Right ventricle myocardium superior (tissue), 1 donor: ENCODE measurements at regions not wholly inside any gene's neighbourhood (a gene's known extent, or its start where the extent isn't known, plus 50 kb on each side); places are given as distances from the start of the nearest gene placed in this dataset.

Experiments
- ATAC-seq: fragments of 200-7000 bp; cut with Tn5 transposase; one replicate; pipeline ENCODE4 v1.9.1; 2020; ENCODE audit warnings: mild to moderate bottlenecking; ENCODE audit not compliant: poor library complexity
- DNase-seq: peaks from one replicate; pipeline ENCODE4 v3.0.0-alpha.2; 2020
- intact Hi-C: fragments of 100-400 bp; cut with DNase I; formaldehyde crosslinking; loops from one replicate; pipeline ENCODE4 v1.11.2; 2022
- donor health status: DM: no; HTN: yes; CAD: no; lungs with severe emphysema.

- intact Hi-C loops: no loop called here
- ATAC-seq: no peak
- DNase-seq: no peak
These were observed 317.5 kb upstream of the HSF2 start for GRCh38 chr6:122081921-122082320.

GRCh38 chr6:122082370-122082769 lies 317.1 kb upstream of the HSF2 start:
- no peak for DNase-seq
- no peak for ATAC-seq
- intact Hi-C loops: no loop called here

- DNase-seq (no peak), ATAC-seq (no peak)
- intact Hi-C loops: no loop called here
These were observed 307.1 kb upstream of the HSF2 start for GRCh38 chr6:122092366-122092765.

GRCh38 chr6:122098201-122098678 lies 301.2 kb upstream of the HSF2 start:
- DNase-seq (no peak), ATAC-seq (no peak)
- intact Hi-C loops: no loop called here

GRCh38 chr6:122102026-122102425 lies 297.4 kb upstream of the HSF2 start:
- DNase-seq (no peak), ATAC-seq (no peak)
- intact Hi-C loops: no loop called here

- intact Hi-C loops: no loop called here
- ATAC-seq (no peak), DNase-seq (no peak)
These were observed 292.1 kb upstream of the HSF2 start for GRCh38 chr6:122107256-122107852.

GRCh38 chr6:122109075-122109474 lies 290.4 kb upstream of the HSF2 start:
- peak; percentile 66 for ATAC-seq
- intact Hi-C loops: no loop called here

GRCh38 chr6:122114717-122115116 lies 284.7 kb upstream of the HSF2 start:
- DNase-seq: no peak
- peak; percentile 31 for ATAC-seq
- intact Hi-C loops: no loop called here

More at GRCh38 chr6:122109075-122109474, 290.4 kb upstream of the HSF2 start:
- DNase-seq: no peak

GRCh38 chr6:122116119-122116834 lies 283.2 kb upstream of the HSF2 start:
- ATAC-seq (peak; percentile 61), DNase-seq (no peak)
- intact Hi-C loops: no loop called here

- ATAC-seq (peak; percentile 75), DNase-seq (no peak)
- intact Hi-C loops: no loop called here
These were observed 282.4 kb upstream of the HSF2 start for GRCh38 chr6:122116835-122117627.

GRCh38 chr6:122118945-122119506 lies 280.4 kb upstream of the HSF2 start:
- no peak for ATAC-seq
- intact Hi-C loops: no loop called here
- no peak for DNase-seq

GRCh38 chr6:122122202-122122601 lies 277.2 kb upstream of the HSF2 start:
- ATAC-seq: no peak
- intact Hi-C loops: no loop called here
- no peak for DNase-seq

GRCh38 chr6:122122686-122123085 lies 276.8 kb upstream of the HSF2 start:
- no peak for DNase-seq
- ATAC-seq: no peak
- intact Hi-C loops: no loop called here

GRCh38 chr6:122124908-122125307 lies 274.5 kb upstream of the HSF2 start:
- no peak for DNase-seq
- ATAC-seq: no peak
- intact Hi-C loops: no loop called here

- DNase-seq (no peak), ATAC-seq (peak; percentile 24)
- intact Hi-C loops: no loop called here
These were observed 272.6 kb upstream of the HSF2 start for GRCh38 chr6:122126894-122127293.

- DNase-seq: no peak
- ATAC-seq: peak; percentile 74
- intact Hi-C loops: no loop called here
These were observed 271.0 kb upstream of the HSF2 start for GRCh38 chr6:122128445-122128844.

GRCh38 chr6:122129313-122130025 lies 270.0 kb upstream of the HSF2 start:
- ATAC-seq (peak; percentile 44), DNase-seq (no peak)
- intact Hi-C loops: no loop called here

- DNase-seq: no peak
- ATAC-seq: peak; percentile 73
- intact Hi-C loops: no loop called here
These were observed 269.5 kb upstream of the HSF2 start for GRCh38 chr6:122130026-122130348.

GRCh38 chr6:122130518-122130917 lies 268.9 kb upstream of the HSF2 start:
- DNase-seq (no peak), ATAC-seq (no peak)
- intact Hi-C loops: no loop called here
